GM12873 (cell line): ENCODE measurements at regions not wholly inside any gene's neighbourhood (a gene's known extent, or its start where the extent isn't known, plus 50 kb on each side); places are given as distances from the start of the nearest gene placed in this dataset.

Source experiments
- TF ChIP-seq, protein P1 (sequence below): IDR thresholded peaks from 2 replicates; pipeline ENCODE4 v1.5.1; 2012; ENCODE audit warnings: low read depth, mild to moderate bottlenecking, moderate library complexity, low read length, control low read depth; ENCODE audit not compliant: insufficient read depth; ENCODE audit errors: missing control alignments

DNA sequence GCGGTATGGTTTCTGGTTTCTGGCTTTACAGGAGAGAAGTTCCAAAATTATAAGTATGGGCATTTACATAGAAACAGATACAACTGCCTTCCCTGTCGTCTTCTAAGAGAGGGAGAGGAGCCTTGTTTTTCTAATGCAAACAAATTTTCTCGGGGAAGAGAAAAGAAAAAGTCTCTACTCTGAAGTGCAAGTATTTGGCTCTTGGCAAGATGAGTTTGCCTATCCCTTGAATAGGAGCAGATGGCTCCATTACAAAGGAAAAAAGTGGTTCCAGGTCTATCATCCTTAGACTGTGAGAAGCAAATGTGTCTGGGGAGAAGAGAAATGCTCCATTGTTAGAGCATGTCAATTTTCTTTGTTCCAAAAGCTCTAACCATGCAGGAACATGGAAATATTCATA lies 455.6 kb downstream of the BUD13 start:
- TF ChIP-seq, protein P1, sequence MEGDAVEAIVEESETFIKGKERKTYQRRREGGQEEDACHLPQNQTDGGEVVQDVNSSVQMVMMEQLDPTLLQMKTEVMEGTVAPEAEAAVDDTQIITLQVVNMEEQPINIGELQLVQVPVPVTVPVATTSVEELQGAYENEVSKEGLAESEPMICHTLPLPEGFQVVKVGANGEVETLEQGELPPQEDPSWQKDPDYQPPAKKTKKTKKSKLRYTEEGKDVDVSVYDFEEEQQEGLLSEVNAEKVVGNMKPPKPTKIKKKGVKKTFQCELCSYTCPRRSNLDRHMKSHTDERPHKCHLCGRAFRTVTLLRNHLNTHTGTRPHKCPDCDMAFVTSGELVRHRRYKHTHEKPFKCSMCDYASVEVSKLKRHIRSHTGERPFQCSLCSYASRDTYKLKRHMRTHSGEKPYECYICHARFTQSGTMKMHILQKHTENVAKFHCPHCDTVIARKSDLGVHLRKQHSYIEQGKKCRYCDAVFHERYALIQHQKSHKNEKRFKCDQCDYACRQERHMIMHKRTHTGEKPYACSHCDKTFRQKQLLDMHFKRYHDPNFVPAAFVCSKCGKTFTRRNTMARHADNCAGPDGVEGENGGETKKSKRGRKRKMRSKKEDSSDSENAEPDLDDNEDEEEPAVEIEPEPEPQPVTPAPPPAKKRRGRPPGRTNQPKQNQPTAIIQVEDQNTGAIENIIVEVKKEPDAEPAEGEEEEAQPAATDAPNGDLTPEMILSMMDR: no peak

DNA sequence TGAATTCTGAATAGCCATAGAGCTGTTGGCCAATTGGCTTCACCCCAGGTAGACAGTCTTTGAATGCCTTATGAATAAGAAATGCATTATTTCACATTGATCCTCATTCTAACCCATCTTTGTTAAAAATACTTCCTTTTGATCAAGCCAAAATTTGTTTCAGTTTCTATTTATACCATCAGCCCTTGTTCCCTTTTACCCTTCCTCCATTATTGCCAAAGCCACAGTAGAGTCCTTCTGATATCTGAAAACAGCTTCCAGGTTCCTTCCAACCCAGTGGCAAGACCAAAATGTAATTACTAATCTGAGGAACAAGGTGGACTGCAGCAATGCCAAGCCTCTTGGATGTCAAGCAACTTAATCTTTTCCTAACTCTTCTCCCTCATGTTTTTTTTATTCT lies 458.8 kb downstream of the BUD13 start:
- TF ChIP-seq, protein P1: no peak

DNA sequence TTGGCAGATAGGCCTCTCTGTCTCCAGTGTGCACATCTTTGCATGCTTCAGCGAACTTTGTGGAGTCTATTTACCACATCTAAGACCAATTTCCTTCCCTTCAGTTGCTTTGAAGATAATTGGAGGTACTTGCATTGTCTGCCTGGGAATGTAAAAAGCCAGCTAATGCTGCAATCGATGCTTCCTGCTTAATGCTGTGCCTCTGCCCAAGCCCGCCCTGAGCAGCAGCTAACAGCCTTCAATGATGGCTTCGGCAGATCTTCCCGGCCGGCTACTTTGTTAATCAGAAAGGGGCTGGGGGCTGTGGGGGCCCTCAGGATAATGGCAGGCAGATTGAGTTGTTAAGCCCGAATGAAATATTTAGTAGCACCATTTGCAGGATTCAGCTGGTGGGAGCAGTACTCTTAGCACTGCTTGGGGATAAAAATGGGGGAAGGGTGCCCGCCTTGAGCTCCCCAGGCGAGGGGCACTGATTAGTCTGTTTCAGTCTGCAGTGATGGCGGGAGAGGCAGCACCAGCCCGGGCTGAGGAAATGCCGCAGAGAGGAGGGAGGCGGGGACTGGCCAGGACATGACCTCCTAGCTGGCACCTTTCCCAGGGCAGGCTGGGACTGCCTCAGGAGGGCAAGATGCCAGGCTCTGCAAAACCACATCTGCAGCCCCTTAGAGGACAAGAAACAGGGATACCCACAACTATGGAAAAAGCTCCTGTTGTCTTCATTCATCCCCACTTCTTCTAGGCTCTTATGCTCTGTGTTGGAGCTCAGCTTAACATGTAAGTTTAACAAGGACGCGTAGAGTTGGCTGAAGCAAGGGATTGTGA lies 460.0 kb downstream of the BUD13 start:
- TF ChIP-seq, protein P1: no peak

DNA sequence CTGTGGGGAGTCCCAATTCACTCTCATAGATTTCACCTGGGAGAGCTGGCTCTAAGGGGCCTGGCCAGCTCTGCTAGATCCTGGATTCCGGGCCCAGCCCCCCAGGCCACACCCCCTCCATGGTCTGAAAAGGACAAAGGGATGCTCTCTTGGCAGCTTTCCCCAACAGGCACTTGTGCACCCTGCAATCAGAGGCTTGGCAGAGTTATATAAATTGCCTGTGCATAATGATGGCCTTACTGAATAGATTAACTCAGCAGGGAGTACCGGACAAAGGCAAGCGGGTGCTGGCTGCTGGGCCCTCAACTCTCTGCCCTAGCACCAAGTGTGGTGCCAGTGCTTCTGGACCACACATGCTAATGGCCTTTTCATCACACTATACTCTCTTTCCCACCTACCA lies 461.6 kb downstream of the BUD13 start:
- TF ChIP-seq, protein P1: no peak

DNA sequence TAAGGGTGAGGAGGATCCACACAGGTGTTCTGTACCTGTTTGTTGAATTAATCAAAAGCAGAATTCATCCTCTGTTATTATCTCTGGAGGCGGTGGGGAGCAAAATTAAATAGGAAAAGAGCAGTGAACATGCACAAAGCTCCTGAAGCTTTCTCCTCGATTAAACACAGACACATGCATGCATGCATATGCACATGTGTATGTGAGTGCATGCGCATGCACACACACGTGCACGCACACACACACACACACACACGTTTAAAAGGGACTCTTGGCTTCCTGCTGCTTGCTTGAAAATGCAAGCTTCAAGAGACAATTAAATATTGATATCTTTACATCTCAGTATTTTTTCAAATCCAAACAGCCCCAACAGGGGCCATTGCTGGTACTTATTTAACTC lies 462.1 kb downstream of the BUD13 start:
- TF ChIP-seq, protein P1: no peak

DNA sequence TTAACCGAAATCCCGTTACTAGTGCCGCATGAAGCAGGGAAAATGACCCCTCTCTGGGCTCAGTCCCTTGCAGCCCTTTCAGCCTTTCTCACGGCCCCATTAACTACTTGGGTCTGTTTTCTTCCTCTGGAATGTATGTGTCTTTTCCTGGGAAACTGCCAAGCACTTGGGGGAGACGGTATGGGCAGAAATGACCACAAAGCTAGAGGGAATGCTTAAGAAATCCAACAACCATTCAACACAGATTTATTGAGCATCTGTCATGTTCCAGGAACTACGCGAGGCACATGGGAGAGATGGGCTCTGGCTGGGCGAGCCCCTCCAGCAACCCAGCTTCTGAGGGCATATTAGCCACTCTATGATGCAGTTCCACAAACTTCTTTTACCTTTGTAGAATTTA lies 462.6 kb downstream of the BUD13 start:
- TF ChIP-seq, protein P1: no peak

DNA sequence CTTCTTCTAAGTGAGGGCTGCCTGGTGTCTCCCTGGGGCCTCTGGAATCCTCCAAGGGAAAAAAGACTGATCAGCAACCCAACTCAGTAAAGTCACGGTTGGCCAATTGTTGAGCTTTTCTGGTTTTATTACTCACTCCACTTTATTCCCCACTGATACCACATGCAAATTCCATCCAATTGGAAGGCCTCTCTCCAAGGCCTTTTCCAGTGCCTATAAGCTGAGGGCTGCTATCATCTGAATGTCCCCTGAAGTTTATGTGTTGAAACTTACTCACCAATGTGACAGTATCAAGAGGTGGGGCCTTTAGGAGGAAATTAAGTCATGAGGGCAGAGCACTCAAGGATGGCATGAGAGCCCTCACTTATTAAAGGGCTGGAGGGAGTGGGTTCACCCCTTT lies 463.3 kb downstream of the BUD13 start:
- TF ChIP-seq, protein P1: no peak
